ENCODE measurements at regions not wholly inside any gene's neighbourhood (a gene's known extent, or its start where the extent isn't known, plus 50 kb on each side); places are given as distances from the start of the nearest gene placed in this dataset.

- TF ChIP-seq CTCF (IDR thresholded peaks at IDR 0.05; ENCODE audit: insufficient read depth, low read depth, low read length) = no peak
- TF ChIP-seq EZH2 (IDR thresholded peaks at IDR 0.05; ENCODE audit: insufficient read depth, low read length) = no peak
Measured at GRCh38 chr12:104402630-104403029, 54.1 kb upstream of the CHST11 start.

Data from astrocyte (in vitro differentiated cells and primary cell).